BJ (cell line): ENCODE measurements at regions not wholly inside any gene's neighbourhood (a gene's known extent, or its start where the extent isn't known, plus 50 kb on each side); places are given as distances from the start of the nearest gene placed in this dataset.

ENCODE experiments used
- CTCF ChIA-PET: fragments of 350-600 bp; formaldehyde crosslinking; extraction: SDS; loops from one replicate; lab custom pipeline; 2021; ENCODE audit warnings: antibody characterized with exemption, inconsistent platforms; lab: Yijun Ruan, JAX
- POLR2A ChIA-PET: fragments of 300-600 bp; sonication (Branson Sonifier 250); formaldehyde crosslinking; extraction: SDS; loops from one replicate; lab custom pipeline; 2021; ENCODE audit warnings: antibody characterized with exemption; lab: Charles Lee
- DNase-seq: peaks from one replicate; pipeline ENCODE4 v3.0.0-alpha.2; 2011; ENCODE audit warnings: low read depth
- H3K27me3 ChIP-seq: 2 replicates; pipeline ENCODE4 v1.6.0; 2011; ENCODE audit warnings: low read length; ENCODE audit not compliant: control insufficient read depth, insufficient read depth
- H3K36me3 ChIP-seq: 2 replicates; pipeline ENCODE4 v1.5.1; 2011; ENCODE audit warnings: low read length; ENCODE audit not compliant: control insufficient read depth, insufficient read depth
- H3K4me3 ChIP-seq: 2 replicates; pipeline ENCODE4 v1.5.1; 2011; ENCODE audit warnings: low read depth, mild to moderate bottlenecking, control low read depth, low read length
- TF ChIP-seq, protein P1 (sequence below): IDR thresholded peaks from 2 replicates; pipeline ENCODE4 v1.5.1; 2011; ENCODE audit warnings: low read depth, mild to moderate bottlenecking, control low read depth, inconsistent platforms, low read length, moderate library complexity; ENCODE audit not compliant: insufficient read depth

DNA sequence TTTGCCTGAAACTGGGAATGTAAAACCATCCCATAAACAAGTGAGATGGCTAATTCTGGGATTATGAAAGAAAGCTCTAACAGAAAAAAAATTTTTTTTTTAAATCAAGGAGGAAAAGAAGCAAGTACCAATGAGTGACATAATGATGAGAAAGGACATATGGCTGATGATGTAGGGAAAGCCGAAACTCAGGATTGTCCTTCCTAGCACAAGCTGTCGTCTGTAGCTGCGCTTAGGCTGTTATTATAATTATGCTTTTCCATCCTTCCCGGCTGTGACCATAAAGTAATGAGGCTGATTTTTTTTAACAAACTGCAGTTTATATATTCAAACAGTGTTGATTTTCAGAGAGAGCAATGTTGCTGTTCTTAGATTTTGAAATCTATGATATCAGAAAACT, 209.8 kb upstream of the NOCT start:
- no peak for DNase-seq
- TF ChIP-seq, protein P1, sequence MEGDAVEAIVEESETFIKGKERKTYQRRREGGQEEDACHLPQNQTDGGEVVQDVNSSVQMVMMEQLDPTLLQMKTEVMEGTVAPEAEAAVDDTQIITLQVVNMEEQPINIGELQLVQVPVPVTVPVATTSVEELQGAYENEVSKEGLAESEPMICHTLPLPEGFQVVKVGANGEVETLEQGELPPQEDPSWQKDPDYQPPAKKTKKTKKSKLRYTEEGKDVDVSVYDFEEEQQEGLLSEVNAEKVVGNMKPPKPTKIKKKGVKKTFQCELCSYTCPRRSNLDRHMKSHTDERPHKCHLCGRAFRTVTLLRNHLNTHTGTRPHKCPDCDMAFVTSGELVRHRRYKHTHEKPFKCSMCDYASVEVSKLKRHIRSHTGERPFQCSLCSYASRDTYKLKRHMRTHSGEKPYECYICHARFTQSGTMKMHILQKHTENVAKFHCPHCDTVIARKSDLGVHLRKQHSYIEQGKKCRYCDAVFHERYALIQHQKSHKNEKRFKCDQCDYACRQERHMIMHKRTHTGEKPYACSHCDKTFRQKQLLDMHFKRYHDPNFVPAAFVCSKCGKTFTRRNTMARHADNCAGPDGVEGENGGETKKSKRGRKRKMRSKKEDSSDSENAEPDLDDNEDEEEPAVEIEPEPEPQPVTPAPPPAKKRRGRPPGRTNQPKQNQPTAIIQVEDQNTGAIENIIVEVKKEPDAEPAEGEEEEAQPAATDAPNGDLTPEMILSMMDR: no peak
- peaks cover 17% of the 10 kb centered on the region for H3K27me3 ChIP-seq
- no peak overlapping the region for H3K4me3 ChIP-seq
- H3K36me3 ChIP-seq: no peaks in the 10 kb centered on the region
- ChIA-PET CTCF (no interaction called here), POLR2A (no interaction called here)

DNA sequence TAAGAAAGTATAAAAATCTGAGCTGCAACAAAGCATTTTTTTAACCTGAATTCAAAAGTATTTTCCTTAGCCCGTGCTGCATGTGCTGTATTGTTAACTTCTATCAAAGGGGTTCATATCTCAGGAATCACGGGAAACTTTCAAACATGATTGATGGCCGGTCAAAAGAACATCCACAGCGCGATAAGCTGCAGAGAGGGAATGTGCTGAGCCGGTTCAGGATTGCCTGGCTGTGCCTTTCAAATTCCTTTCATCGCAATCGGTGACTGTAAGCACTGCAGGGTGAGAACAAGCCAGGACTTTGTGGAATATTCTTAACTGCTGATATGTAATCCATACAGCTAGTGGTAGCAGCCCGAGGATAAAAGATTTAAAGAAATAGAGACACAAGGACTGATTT, 210.9 kb upstream of the NOCT start:
- TF ChIP-seq, protein P1: no peak
- ChIA-PET CTCF (no interaction called here), POLR2A (no interaction called here)
- H3K36me3 ChIP-seq: no peaks in the 10 kb centered on the region
- H3K27me3 ChIP-seq: peaks cover 18% of the 10 kb centered on the region
- no peak overlapping the region for H3K4me3 ChIP-seq
- no peak for DNase-seq

DNA sequence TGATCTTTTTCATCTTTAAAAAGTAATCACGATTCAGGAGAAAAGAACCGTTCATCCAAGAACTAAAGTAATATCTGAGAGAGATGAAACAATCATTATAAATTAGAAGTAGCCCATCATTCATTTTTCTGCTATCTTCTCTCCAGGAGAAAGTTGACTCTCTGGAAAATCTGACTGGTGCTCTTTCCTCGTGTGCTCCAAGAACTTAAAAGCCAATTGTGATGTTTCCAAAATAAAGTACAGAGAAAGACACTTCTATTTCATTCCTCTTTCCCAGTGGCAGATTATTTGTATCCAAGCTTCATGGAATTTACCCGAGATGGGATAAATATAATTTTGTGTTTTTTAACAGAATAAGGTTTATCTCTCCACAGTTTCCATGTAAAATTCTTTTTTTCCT, 212.5 kb upstream of the NOCT start:
- H3K4me3 ChIP-seq: no peak overlapping the region
- ChIA-PET CTCF (no interaction called here), POLR2A (interaction anchor here (0.5 to 0.6 kb wide), 2 partner anchors 11 to 24 kb away, joined by 3 to 6 read pairs; no protein-coding TSS in a partner anchor)
- H3K27me3 ChIP-seq: peaks cover 14% of the 10 kb centered on the region
- no peak for DNase-seq
- no peaks in the 10 kb centered on the region for H3K36me3 ChIP-seq
- TF ChIP-seq, protein P1: no peak

DNA sequence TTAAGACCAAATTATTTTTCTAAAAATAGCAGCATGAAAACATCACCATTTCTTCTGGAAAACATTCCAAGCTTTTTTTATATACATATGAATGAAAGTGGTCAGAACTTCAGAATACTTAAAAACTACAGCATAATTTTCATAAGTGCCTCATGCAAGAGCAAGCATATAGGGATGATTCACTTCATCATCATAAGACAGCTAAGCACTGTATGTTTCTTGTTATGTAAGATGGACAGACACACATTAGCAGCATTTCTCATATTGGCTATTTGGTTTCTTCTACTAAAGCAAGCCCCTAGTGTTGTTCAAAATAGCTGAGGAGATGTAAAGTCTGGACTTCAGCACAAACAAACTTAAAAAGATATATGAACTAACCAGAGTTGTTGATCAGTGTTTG, 213.1 kb upstream of the NOCT start:
- no peak for DNase-seq
- ChIA-PET POLR2A (interaction anchor here (0.5 to 0.6 kb wide), 2 partner anchors 10 to 25 kb away, joined by 3 to 6 read pairs; no protein-coding TSS in a partner anchor), CTCF (interaction anchor here (1.0 kb wide), 1 partner anchor 10 kb away, joined by 3 read pairs; no protein-coding TSS in a partner anchor)
- peaks cover 14% of the 10 kb centered on the region for H3K27me3 ChIP-seq
- no peak overlapping the region for H3K4me3 ChIP-seq
- TF ChIP-seq, protein P1: no peak
- H3K36me3 ChIP-seq: no peaks in the 10 kb centered on the region

DNA sequence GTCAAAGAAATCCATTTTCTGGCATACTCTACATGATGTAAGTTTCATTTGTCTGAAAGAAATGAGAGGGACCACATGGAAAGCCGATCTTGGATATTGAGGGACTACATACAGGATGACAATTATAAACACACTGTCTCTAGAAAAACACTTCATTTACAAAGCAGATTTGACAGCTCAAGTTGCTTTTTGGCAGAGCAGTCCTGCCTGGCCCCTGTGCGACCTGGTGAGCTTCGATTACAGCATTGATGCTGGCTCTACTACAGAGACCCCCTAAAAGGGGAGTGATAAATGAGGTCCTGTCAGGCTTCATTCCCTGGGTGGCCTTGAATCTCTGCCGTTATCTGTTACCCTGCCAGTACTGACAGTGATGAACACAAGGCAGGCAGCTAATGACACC, 215.2 kb upstream of the NOCT start:
- ChIA-PET CTCF (interaction anchor here (0.5 to 1.2 kb wide), 4 partner anchors 9 to 817 kb away, joined by 3 read pairs; no protein-coding TSS in a partner anchor), POLR2A (no interaction called here)
- Histone ChIP-seq H3K4me3 (no peak overlapping the region), H3K36me3 (no peaks in the 10 kb centered on the region), H3K27me3 (peaks cover 10% of the 10 kb centered on the region)
- TF ChIP-seq, protein P1: no peak
- DNase-seq: no peak
